ENCODE measurements at regions not wholly inside any gene's neighbourhood (a gene's known extent, or its start where the extent isn't known, plus 50 kb on each side); places are given as distances from the start of the nearest gene placed in this dataset.

GRCh38 chr2:106705877-106706276, 180.1 kb downstream of the ST6GAL2 start:
- no peaks in the 10 kb centered on the region for H3K9me3 Mint-ChIP-seq
- ATAC-seq (ENCODE audit: low read depth) = no peak
- no peaks in the 10 kb centered on the region for H3K27me3 Mint-ChIP-seq
- POLR2A ChIA-PET = no interaction called here
- no peak for DNase-seq
- H3K4me3 Mint-ChIP-seq = no peak overlapping the region
- H3K36me3 Mint-ChIP-seq = no peaks in the 10 kb centered on the region
- H3K4me1 Mint-ChIP-seq = no peaks in the 10 kb centered on the region
- H3K27ac Mint-ChIP-seq = no peak overlapping the region

- Mint-ChIP-seq H3K4me1 (no peaks in the 10 kb centered on the region), H3K27me3 (no peaks in the 10 kb centered on the region), H3K4me3 (no peak overlapping the region), H3K27ac (no peak overlapping the region), H3K36me3 (no peaks in the 10 kb centered on the region), H3K9me3 (peaks cover under 1% of the 10 kb centered on the region)
- POLR2A ChIA-PET = no interaction called here
- ATAC-seq (ENCODE audit: low read depth) (no peak), DNase-seq (no peak)
These were observed 179.7 kb downstream of the ST6GAL2 start for GRCh38 chr2:106706283-106706682.

GRCh38 chr2:106708209-106708608, 177.8 kb downstream of the ST6GAL2 start:
- no peak for DNase-seq
- Mint-ChIP-seq H3K27ac (no peak overlapping the region), H3K4me3 (no peak overlapping the region), H3K27me3 (no peaks in the 10 kb centered on the region), H3K36me3 (no peaks in the 10 kb centered on the region), H3K4me1 (no peaks in the 10 kb centered on the region), H3K9me3 (peaks cover 4% of the 10 kb centered on the region)
- no peak for ATAC-seq (ENCODE audit: low read depth)
- POLR2A ChIA-PET = no interaction called here

- POLR2A ChIA-PET = no interaction called here
- no peak overlapping the region for H3K4me3 Mint-ChIP-seq
These were observed 176.7 kb downstream of the ST6GAL2 start for GRCh38 chr2:106709229-106709628.

GRCh38 chr2:106719222-106719621, 166.7 kb downstream of the ST6GAL2 start:
- H3K36me3 Mint-ChIP-seq = no peaks in the 10 kb centered on the region
- H3K4me1 Mint-ChIP-seq = no peaks in the 10 kb centered on the region
- H3K27me3 Mint-ChIP-seq = peaks cover 4% of the 10 kb centered on the region
- no peak for ATAC-seq (ENCODE audit: low read depth)
- no peaks in the 10 kb centered on the region for H3K9me3 Mint-ChIP-seq
- H3K27ac Mint-ChIP-seq = no peak overlapping the region
- POLR2A ChIA-PET = no interaction called here
- no peak for DNase-seq
- H3K4me3 Mint-ChIP-seq = no peak overlapping the region

More at GRCh38 chr2:106709229-106709628, 176.7 kb downstream of the ST6GAL2 start:
- peaks cover 5% of the 10 kb centered on the region for H3K9me3 Mint-ChIP-seq
- no peak for DNase-seq
- H3K4me1 Mint-ChIP-seq = no peaks in the 10 kb centered on the region
- no peaks in the 10 kb centered on the region for H3K36me3 Mint-ChIP-seq
- H3K27me3 Mint-ChIP-seq = no peaks in the 10 kb centered on the region
- no peak for ATAC-seq (ENCODE audit: low read depth)
- no peak overlapping the region for H3K27ac Mint-ChIP-seq

GRCh38 chr2:106720026-106720425, 165.9 kb downstream of the ST6GAL2 start:
- Mint-ChIP-seq H3K9me3 (peaks cover 2% of the 10 kb centered on the region), H3K36me3 (no peaks in the 10 kb centered on the region), H3K27ac (no peak overlapping the region), H3K4me1 (no peaks in the 10 kb centered on the region), H3K27me3 (peaks cover 4% of the 10 kb centered on the region), H3K4me3 (no peak overlapping the region)
- DNase-seq = no peak
- ATAC-seq (ENCODE audit: low read depth) = no peak
- POLR2A ChIA-PET = no interaction called here

GRCh38 chr2:106724301-106724794, 161.6 kb downstream of the ST6GAL2 start:
- Mint-ChIP-seq H3K4me1 (no peaks in the 10 kb centered on the region), H3K27me3 (no peaks in the 10 kb centered on the region), H3K36me3 (no peaks in the 10 kb centered on the region), H3K27ac (no peak overlapping the region), H3K9me3 (peaks cover 2% of the 10 kb centered on the region), H3K4me3 (no peak overlapping the region)
- POLR2A ChIA-PET = no interaction called here
- DNase-seq = no peak
- ATAC-seq (ENCODE audit: low read depth) = no peak

- DNase-seq = no peak
- Mint-ChIP-seq H3K36me3 (no peaks in the 10 kb centered on the region), H3K9me3 (no peaks in the 10 kb centered on the region), H3K4me1 (no peaks in the 10 kb centered on the region), H3K27me3 (peaks cover 2% of the 10 kb centered on the region), H3K27ac (no peak overlapping the region), H3K4me3 (no peak overlapping the region)
- no peak for ATAC-seq (ENCODE audit: low read depth)
- POLR2A ChIA-PET = no interaction called here
These were observed 151.8 kb downstream of the ST6GAL2 start for GRCh38 chr2:106734165-106734564.

- Mint-ChIP-seq H3K36me3 (no peaks in the 10 kb centered on the region), H3K4me1 (no peaks in the 10 kb centered on the region), H3K27ac (no peak overlapping the region), H3K9me3 (no peaks in the 10 kb centered on the region), H3K4me3 (no peak overlapping the region), H3K27me3 (peaks cover 2% of the 10 kb centered on the region)
- ATAC-seq (ENCODE audit: low read depth) = no peak
- POLR2A ChIA-PET = no interaction called here
- DNase-seq = no peak
These were observed 150.2 kb downstream of the ST6GAL2 start for GRCh38 chr2:106735807-106736206.

GRCh38 chr2:106736221-106736620, 149.7 kb downstream of the ST6GAL2 start:
- no peak for ATAC-seq (ENCODE audit: low read depth)

GRCh38 chr2:106745468-106745867, 140.5 kb downstream of the ST6GAL2 start:
- Mint-ChIP-seq H3K4me3 (no peak overlapping the region), H3K4me1 (no peaks in the 10 kb centered on the region), H3K9me3 (no peaks in the 10 kb centered on the region), H3K36me3 (no peaks in the 10 kb centered on the region), H3K27me3 (peaks cover 2% of the 10 kb centered on the region), H3K27ac (no peak overlapping the region)
- DNase-seq (no peak), ATAC-seq (ENCODE audit: low read depth) (no peak)
- POLR2A ChIA-PET = no interaction called here

More at GRCh38 chr2:106736221-106736620, 149.7 kb downstream of the ST6GAL2 start:
- no peaks in the 10 kb centered on the region for H3K4me1 Mint-ChIP-seq
- H3K27ac Mint-ChIP-seq = no peak overlapping the region
- no peak for DNase-seq
- no peaks in the 10 kb centered on the region for H3K9me3 Mint-ChIP-seq
- peaks cover 2% of the 10 kb centered on the region for H3K27me3 Mint-ChIP-seq
- no peaks in the 10 kb centered on the region for H3K36me3 Mint-ChIP-seq
- H3K4me3 Mint-ChIP-seq = no peak overlapping the region
- POLR2A ChIA-PET = no interaction called here

GRCh38 chr2:106749823-106750222, 136.1 kb downstream of the ST6GAL2 start:
- H3K27ac Mint-ChIP-seq = no peak overlapping the region
- H3K4me3 Mint-ChIP-seq = no peak overlapping the region
- DNase-seq (no peak), ATAC-seq (ENCODE audit: low read depth) (no peak)
- POLR2A ChIA-PET = no interaction called here
- no peaks in the 10 kb centered on the region for H3K9me3 Mint-ChIP-seq
- no peaks in the 10 kb centered on the region for H3K4me1 Mint-ChIP-seq
- H3K27me3 Mint-ChIP-seq = peaks cover 4% of the 10 kb centered on the region
- H3K36me3 Mint-ChIP-seq = no peaks in the 10 kb centered on the region

Data from activated naive CD8-positive, alpha-beta T cell treated with anti-CD3 and anti-CD28 coated beads, Interleukin-2, amount 10 ng/mL, durations not matched to agents 7 days and 5 days (primary cell).